ENCODE measurements at regions not wholly inside any gene's neighbourhood (a gene's known extent, or its start where the extent isn't known, plus 50 kb on each side); places are given as distances from the start of the nearest gene placed in this dataset.

GRCh38 chr6:141029908-141030307 is 1102.8 kb upstream of the GJE1 start:
- TF ChIP-seq CTCF (conservative IDR thresholded peaks at IDR 0.05 in 1 of 2, IDR thresholded peaks at IDR 0.05 in 1 of 2; ENCODE audit: extremely low read depth in 1 of 2, insufficient read depth in 1 of 2, low read depth in 1 of 2, low read length in 2 of 2): no peak
- TF ChIP-seq EZH2 (IDR thresholded peaks at IDR 0.05; ENCODE audit: borderline replicate concordance, low read length): no peak

All from mammary epithelial cell (primary cell).